ENCODE measurements at regions not wholly inside any gene's neighbourhood (a gene's known extent, or its start where the extent isn't known, plus 50 kb on each side); places are given as distances from the start of the nearest gene placed in this dataset.

GRCh38 chr5:124504081-124504916 lies 242.1 kb downstream of the ZNF608 start:
- TF ChIP-seq POLR2AphosphoS5 (IDR thresholded peaks at IDR 0.05; ENCODE audit: low read depth, low read length) (no peak), CTCF (IDR thresholded peaks at IDR 0.05) (no peak), SMC3 (IDR thresholded peaks at IDR 0.05; ENCODE audit: low read depth, low read length) (no peak), EP300 (IDR thresholded peaks at IDR 0.05; ENCODE audit: borderline replicate concordance in 1 of 2, low read depth in 1 of 2, low read length in 1 of 2) (no peak), TAF1 (IDR thresholded peaks at IDR 0.05; ENCODE audit: borderline replicate concordance, low read depth, low read length) (no peak), RCOR1 (IDR thresholded peaks at IDR 0.05; ENCODE audit: low read length) (no peak), USF2 (IDR thresholded peaks at IDR 0.05; ENCODE audit: borderline replicate concordance, low read depth, low read length) (no peak), JUND (IDR thresholded peaks at IDR 0.05) (no peak)

Measured in SK-N-SH (cell line).